H1 (cell line): ENCODE measurements at regions not wholly inside any gene's neighbourhood (a gene's known extent, or its start where the extent isn't known, plus 50 kb on each side); places are given as distances from the start of the nearest gene placed in this dataset.
A peak's percentile ranks its signal among the peaks of the same experiment; 100 is the strongest.

Source experiments
- CTCF ChIA-PET: fragments of 300-600 bp; sonication (Branson Sonifier 250); formaldehyde crosslinking; loops from one replicate; lab custom pipeline; 2021; ENCODE audit not compliant: partially characterized antibody; lab: Charles Lee
- POLR2A ChIA-PET: fragments of 300-600 bp; sonication (Branson Sonifier 250); formaldehyde crosslinking; loops from one replicate; lab custom pipeline; 2021; ENCODE audit warnings: inconsistent platforms; ENCODE audit not compliant: partially characterized antibody; lab: Charles Lee
- DNase-seq, 2 experiments: peaks; one replicate each; pipeline versions ENCODE4 v3.0.0 to v3.0.0-alpha.2; 2010 to 2022; ENCODE audit warnings: low spot score in 2 of 2, low read depth in 1 of 2, mixed read lengths in 1 of 2
- FAIRE-seq: peaks from 2 replicates; lab custom pipeline; 2011; peaks lifted over from hg19 to GRCh38; lab: Jason Lieb, UNC
- H2AFZ ChIP-seq: 2 replicates; pipeline ENCODE4 v1.8.1; 2012; ENCODE audit warnings: low read length, inconsistent platforms
- H2AK5ac ChIP-seq: 2 replicates; pipeline ENCODE4 v1.6.1; 2013; ENCODE audit warnings: low read depth, low read length
- H2BK120ac ChIP-seq: replicated peaks from 2 replicates; pipeline ENCODE3; 2013; ENCODE audit warnings: low read depth, low read length, inconsistent platforms
- H2BK12ac ChIP-seq: 2 replicates; pipeline ENCODE4 v1.6.1; 2013; ENCODE audit warnings: low read depth, low read length
- H2BK15ac ChIP-seq: 2 replicates; pipeline ENCODE4 v1.6.1; 2013; ENCODE audit warnings: low read length
- H2BK20ac ChIP-seq: 2 replicates; pipeline ENCODE4 v1.6.1; 2013; ENCODE audit warnings: low read length
- H2BK5ac ChIP-seq: 2 replicates; pipeline ENCODE4 v1.6.1; 2013; ENCODE audit warnings: low read depth, low read length
- H3K14ac ChIP-seq: 2 replicates; pipeline ENCODE4 v1.6.1; 2013; ENCODE audit warnings: inconsistent platforms; ENCODE audit not compliant: insufficient read length
- H3K18ac ChIP-seq: 2 replicates; pipeline ENCODE4 v1.6.1; 2013; ENCODE audit warnings: low read length; ENCODE audit errors: extremely low read depth
- H3K23ac ChIP-seq: 2 replicates; pipeline ENCODE4 v1.6.1; 2013; ENCODE audit warnings: inconsistent platforms; ENCODE audit not compliant: insufficient read length
- H3K23me2 ChIP-seq: 2 replicates; pipeline ENCODE4 v1.6.1; 2013; ENCODE audit warnings: low read depth, low read length
- H3K27ac ChIP-seq: 2 replicates; pipeline ENCODE4 v1.6.1; 2011; ENCODE audit warnings: low read depth, low read length, inconsistent platforms
- H3K27me3 ChIP-seq, 4 experiments: replicated peaks in 1 of 4; 1 replicate in 1 of 4; 2 replicates in 3 of 4; pipeline versions ENCODE4 v1.6.1 to v1.8.1; 2011 to 2013; ENCODE audit warnings: low read length in 3 of 4, mild to moderate bottlenecking in 3 of 4, inconsistent platforms in 2 of 4, mixed read lengths in 2 of 4, moderate library complexity in 1 of 4; ENCODE audit not compliant: control insufficient read depth in 3 of 4, insufficient read depth in 3 of 4; ENCODE audit errors: extremely low read depth in 1 of 4
- H3K36me3 ChIP-seq, 4 experiments: 2 replicates each; pipeline versions ENCODE4 v1.6.1 to v1.8.1; 2011 to 2013; ENCODE audit warnings: mild to moderate bottlenecking in 4 of 4, low read length in 3 of 4, moderate library complexity in 2 of 4, control low read depth in 1 of 4, inconsistent platforms in 1 of 4; ENCODE audit not compliant: insufficient read depth in 4 of 4, control insufficient read depth in 2 of 4
- H3K4ac ChIP-seq: replicated peaks from 2 replicates; pipeline ENCODE3; 2013; ENCODE audit warnings: low read length, low read depth, mixed read lengths, inconsistent platforms; ENCODE audit not compliant: insufficient read length
- H3K4me1 ChIP-seq, 4 experiments: replicated peaks in 1 of 4; 1 replicate in 1 of 4; 2 replicates in 3 of 4; pipeline versions ENCODE4 v1.6.1 to v1.8.1; 2011 to 2013; ENCODE audit warnings: low read length in 3 of 4, inconsistent platforms in 2 of 4, mixed read lengths in 1 of 4; ENCODE audit not compliant: insufficient read depth in 4 of 4, control insufficient read depth in 3 of 4
- H3K4me2 ChIP-seq, 2 experiments: 2 replicates each; pipeline versions ENCODE4 v1.6.1 to v1.8.1; 2011 to 2013; ENCODE audit warnings: low read depth in 2 of 2, low read length in 2 of 2, control low read depth in 1 of 2, inconsistent platforms in 1 of 2, mild to moderate bottlenecking in 1 of 2; ENCODE audit not compliant: insufficient read depth in 1 of 2
- H3K4me3 ChIP-seq, 4 experiments: fragments of 200-600, 300-600 bp in 1 of 4; sonication (generic), shearing (Covaris generic), sonication (Bioruptor Twin) in 1 of 4; 2 replicates each; pipeline versions ENCODE4 v1.5.1 to v1.8.1; 2011 to 2016; ENCODE audit warnings: low read length in 4 of 4, low read depth in 3 of 4, control low read depth in 2 of 4, inconsistent platforms in 2 of 4, mild to moderate bottlenecking in 2 of 4, mixed read lengths in 1 of 4, moderate library complexity in 1 of 4; ENCODE audit not compliant: insufficient read depth in 2 of 4; ENCODE audit errors: extremely low read depth in 1 of 4
- H3K56ac ChIP-seq: replicated peaks from 2 replicates; pipeline ENCODE3; 2013; ENCODE audit warnings: low read depth, mild to moderate bottlenecking, mixed read lengths, low read length, inconsistent platforms; ENCODE audit not compliant: insufficient read length
- H3K79me1 ChIP-seq: 2 replicates; pipeline ENCODE4 v1.6.1; 2013; ENCODE audit warnings: low read depth, low read length, control low read depth
- H3K79me2 ChIP-seq, 2 experiments: 2 replicates each; pipeline versions ENCODE4 v1.6.1 to v1.8.1; 2012 to 2013; ENCODE audit warnings: low read length in 2 of 2, mild to moderate bottlenecking in 2 of 2, inconsistent platforms in 1 of 2; ENCODE audit not compliant: insufficient read depth in 2 of 2, control insufficient read depth in 1 of 2
- H3K9ac ChIP-seq, 4 experiments: replicated peaks in 1 of 4; 1 replicate in 1 of 4; 2 replicates in 3 of 4; pipeline versions ENCODE4 v1.6.1 to v1.8.1; 2011 to 2013; ENCODE audit warnings: low read depth in 3 of 4, low read length in 3 of 4, control low read depth in 2 of 4, mild to moderate bottlenecking in 2 of 4, moderate library complexity in 2 of 4, inconsistent platforms in 1 of 4; ENCODE audit errors: extremely low read depth in 1 of 4
- H3K9me3 ChIP-seq, 2 experiments: 2 replicates each; pipeline versions ENCODE4 v1.6.1 to v1.8.1; 2012 to 2013; ENCODE audit warnings: mild to moderate bottlenecking in 2 of 2, moderate library complexity in 2 of 2, control low read depth in 1 of 2, inconsistent platforms in 1 of 2, low read depth in 1 of 2, low read length in 1 of 2, mixed read lengths in 1 of 2; ENCODE audit not compliant: insufficient read depth in 2 of 2
- H4K20me1 ChIP-seq, 2 experiments: replicated peaks in 1 of 2; 2 replicates each; pipeline versions ENCODE3 to v1.8.1; 2011 to 2013; ENCODE audit warnings: inconsistent platforms in 2 of 2, low read length in 2 of 2, mild to moderate bottlenecking in 1 of 2; ENCODE audit not compliant: insufficient read depth in 2 of 2, control insufficient read depth in 1 of 2
- H4K5ac ChIP-seq: 2 replicates; pipeline ENCODE4 v1.6.1; 2013; ENCODE audit warnings: low read length, low read depth, mixed read lengths, inconsistent platforms; ENCODE audit not compliant: insufficient read length
- H4K8ac ChIP-seq: 2 replicates; pipeline ENCODE4 v1.8.0; 2013; ENCODE audit warnings: mild to moderate bottlenecking, moderate library complexity, low read length, inconsistent platforms; ENCODE audit not compliant: insufficient read depth; ENCODE audit errors: extremely low read depth
- H4K91ac ChIP-seq: replicated peaks from 2 replicates; pipeline ENCODE3; 2013; ENCODE audit warnings: low read length, mixed read lengths, inconsistent platforms; ENCODE audit not compliant: insufficient read length
- BACH1 ChIP-seq: IDR thresholded peaks from 2 replicates; pipeline ENCODE4 v1.6.1; 2012; ENCODE audit warnings: low read length, improper control_type of control experiment
- CBX5 ChIP-seq: fragments of 300-800, 300-1000 bp; sonication (generic); IDR thresholded peaks from 2 replicates; pipeline ENCODE4 v1.7.1; 2016; ENCODE audit warnings: antibody characterized with exemption, low read length, low read depth
- CTCF ChIP-seq, 3 experiments: IDR thresholded peaks; 1 replicate in 2 of 3; 2 replicates in 1 of 3; pipeline versions ENCODE4 v1.5.1 to v1.6.1; 2011; ENCODE audit warnings: low read length in 3 of 3, mild to moderate bottlenecking in 3 of 3, inconsistent platforms in 2 of 3, low read depth in 1 of 3, moderate library complexity in 1 of 3; ENCODE audit not compliant: insufficient read depth in 1 of 3; ENCODE audit errors: control extremely low read depth in 1 of 3
- EP300 ChIP-seq, 2 experiments: IDR thresholded peaks; 1 replicate in 1 of 2; 2 replicates in 1 of 2; pipeline ENCODE4 v1.6.1; 2011 to 2012; ENCODE audit warnings: low read depth in 2 of 2, low read length in 2 of 2, mild to moderate bottlenecking in 2 of 2, borderline replicate concordance in 1 of 2, inconsistent platforms in 1 of 2, moderate library complexity in 1 of 2
- FOSL1 ChIP-seq: IDR thresholded peaks from 2 replicates; pipeline ENCODE4 v1.6.1; 2011; ENCODE audit warnings: mild to moderate bottlenecking, low read depth, low read length, moderate library complexity; ENCODE audit not compliant: insufficient read depth
- NANOG ChIP-seq: IDR thresholded peaks from 2 replicates; pipeline ENCODE4 v1.6.1; 2011; ENCODE audit warnings: low read length, low read depth, mild to moderate bottlenecking, inconsistent platforms; ENCODE audit not compliant: insufficient read depth, poor library complexity, severe bottlenecking
- POLR2A ChIP-seq, 2 experiments: IDR thresholded peaks; 1 replicate in 1 of 2; 2 replicates in 1 of 2; pipeline ENCODE4 v1.6.1; 2011; ENCODE audit warnings: low read depth in 2 of 2, low read length in 2 of 2, mild to moderate bottlenecking in 2 of 2; ENCODE audit errors: control extremely low read depth in 1 of 2
- RBBP5 ChIP-seq: IDR thresholded peaks from 2 replicates; pipeline ENCODE4 v1.7.1; 2012; ENCODE audit warnings: low read depth, mild to moderate bottlenecking, inconsistent platforms, low read length, moderate library complexity, borderline replicate concordance
- SUZ12 ChIP-seq: fragments of 200-600 bp; sonication (generic); IDR thresholded peaks from 2 replicates; pipeline ENCODE4 v1.6.1; 2012; ENCODE audit warnings: mild to moderate bottlenecking, inconsistent platforms, low read length, moderate library complexity, mixed read lengths
- WGBS, 2 experiments: shearing (Covaris generic) in 1 of 2; methylation state at CpG; one replicate each; pipeline versions ENCODE4 v1.1.6 to v1.1.7; 2013 to 2015; ENCODE audit warnings: low lambda C conversion rate in 2 of 2, mixed read lengths in 2 of 2, inconsistent platforms in 1 of 2, low coverage in 1 of 2, missing lambda C conversion rate in 1 of 2; ENCODE audit not compliant: insufficient replicate concordance in 2 of 2, insufficient coverage in 1 of 2, insufficient read length in 1 of 2; ENCODE audit errors: extremely low coverage in 1 of 2, missing lambda C conversion rate in 1 of 2; 5-methylcytosine and 5-hydroxymethylcytosine counted together
- TF ChIP-seq, protein P1 (sequence below): IDR thresholded peaks from 2 replicates; pipeline ENCODE4 v1.6.1; 2012; ENCODE audit warnings: inconsistent platforms

GRCh38 chr12:58367041-58367440, 425.7 kb downstream of the ATP23 start:
- no peaks in the 10 kb centered on the region for H3K79me1 ChIP-seq
- ChIA-PET CTCF (no interaction called here), POLR2A (no interaction called here)
- H3K23ac ChIP-seq: no peak overlapping the region
- H3K79me2 ChIP-seq: no peaks in the 10 kb centered on the region
- no peak overlapping the region for H2BK5ac ChIP-seq
- H3K56ac ChIP-seq: no peak overlapping the region
- H2BK20ac ChIP-seq: no peak overlapping the region
- H3K27me3 ChIP-seq: no peaks in the 10 kb centered on the region; a peak in 1 of 7 replicates
- 96% methylated on average over 3 of the region's 3 CpGs; no CpG with 5 or more reads in 1 of the 2 experiments for WGBS, 2 experiments
- no peaks in the 10 kb centered on the region for H3K36me3 ChIP-seq
- H2BK120ac ChIP-seq: no peak overlapping the region
- H3K27ac ChIP-seq: no peak overlapping the region
- no peak for FAIRE-seq
- H3K4me2 ChIP-seq: no peak overlapping the region
- H2BK12ac ChIP-seq: no peak overlapping the region
- no peak overlapping the region for H3K9ac ChIP-seq
- H2AK5ac ChIP-seq: no peak overlapping the region
- no peaks in the 10 kb centered on the region for H3K9me3 ChIP-seq
- no peak overlapping the region for H4K5ac ChIP-seq
- H3K4ac ChIP-seq: no peak overlapping the region
- TF ChIP-seq BACH1 (no peak), RBBP5 (no peak), CTCF (IDR thresholded peaks at IDR 0.05; ENCODE audit: control extremely low read depth in 1 of 3, insufficient read depth in 1 of 3, low read depth in 1 of 3, low read length in 3 of 3) (no peak), SUZ12 (no peak), CBX5 (no peak), NANOG (no peak), EP300 (IDR thresholded peaks at IDR 0.05; ENCODE audit: borderline replicate concordance in 1 of 2, low read depth in 2 of 2, low read length in 2 of 2) (no peak), FOSL1 (no peak), POLR2A (IDR thresholded peaks at IDR 0.05; ENCODE audit: control extremely low read depth in 1 of 2, low read depth in 2 of 2, low read length in 2 of 2) (no peak)
- TF ChIP-seq, protein P1, sequence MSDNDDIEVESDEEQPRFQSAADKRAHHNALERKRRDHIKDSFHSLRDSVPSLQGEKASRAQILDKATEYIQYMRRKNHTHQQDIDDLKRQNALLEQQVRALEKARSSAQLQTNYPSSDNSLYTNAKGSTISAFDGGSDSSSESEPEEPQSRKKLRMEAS: no peak
- DNase-seq: no peak
- H3K4me1 ChIP-seq: no peaks in the 10 kb centered on the region
- no peak overlapping the region for H3K14ac ChIP-seq
- no peak overlapping the region for H4K91ac ChIP-seq
- H3K23me2 ChIP-seq: no peaks in the 10 kb centered on the region; the same call in 1 of the 2 replicates
- no peak overlapping the region for H4K8ac ChIP-seq
- H2BK15ac ChIP-seq: no peak overlapping the region
- no peaks in the 10 kb centered on the region for H4K20me1 ChIP-seq
- H3K4me3 ChIP-seq: no peak overlapping the region
- no peak overlapping the region for H3K18ac ChIP-seq
- H2AFZ ChIP-seq: 0 out of 2 replicates have a peak overlapping the region, but pooled peaks have one; percentile 1
